ENCODE measurements at regions not wholly inside any gene's neighbourhood (a gene's known extent, or its start where the extent isn't known, plus 50 kb on each side); places are given as distances from the start of the nearest gene placed in this dataset.

GRCh38 chr21:27149034-27149433 lies 182.1 kb upstream of the ADAMTS5 start:
- no peak for TF ChIP-seq CTCF (optimal IDR thresholded peaks at IDR 0.05 in 1 of 3, IDR thresholded peaks at IDR 0.05 in 1 of 3, conservative IDR thresholded peaks at IDR 0.05 in 1 of 3; ENCODE audit: extremely low read depth in 1 of 3, insufficient read depth in 2 of 3, low read length in 3 of 3)
- TF ChIP-seq EZH2 (IDR thresholded peaks at IDR 0.05; ENCODE audit: low read length), result no peak
